ENCODE measurements at regions not wholly inside any gene's neighbourhood (a gene's known extent, or its start where the extent isn't known, plus 50 kb on each side); places are given as distances from the start of the nearest gene placed in this dataset.

GRCh38 chr2:66897181-66897580 is 462.3 kb downstream of the MEIS1 start:
- H3K9me3 Mint-ChIP-seq (ENCODE audit: unreplicated experiment): no peaks in the 10 kb centered on the region
- no peak for TF ChIP-seq CTCF (IDR thresholded peaks at IDR 0.05)
- H3K27me3 Mint-ChIP-seq (ENCODE audit: unreplicated experiment): peaks cover 2% of the 10 kb centered on the region

GRCh38 chr2:66897691-66898150 is 462.8 kb downstream of the MEIS1 start:
- Mint-ChIP-seq H3K27me3 (ENCODE audit: unreplicated experiment) (peaks cover 2% of the 10 kb centered on the region), H3K4me3 (ENCODE audit: unreplicated experiment) (no peak overlapping the region), H3K27ac (ENCODE audit: unreplicated experiment) (no peak overlapping the region), H3K9me3 (ENCODE audit: unreplicated experiment) (no peaks in the 10 kb centered on the region), H3K4me1 (ENCODE audit: unreplicated experiment) (no peaks in the 10 kb centered on the region), H3K36me3 (ENCODE audit: unreplicated experiment) (no peaks in the 10 kb centered on the region)
- DNase-seq (ENCODE audit: extremely low spot score, unreplicated experiment): no peak
- TF ChIP-seq CTCF (IDR thresholded peaks at IDR 0.05): no peak

More at GRCh38 chr2:66897181-66897580, 462.3 kb downstream of the MEIS1 start:
- no peak for DNase-seq (ENCODE audit: extremely low spot score, unreplicated experiment)
- Mint-ChIP-seq H3K27ac (ENCODE audit: unreplicated experiment) (no peak overlapping the region), H3K4me1 (ENCODE audit: unreplicated experiment) (no peaks in the 10 kb centered on the region), H3K4me3 (ENCODE audit: unreplicated experiment) (no peak overlapping the region), H3K36me3 (ENCODE audit: unreplicated experiment) (no peaks in the 10 kb centered on the region)

- TF ChIP-seq CTCF (IDR thresholded peaks at IDR 0.05): no peak
- Mint-ChIP-seq H3K36me3 (ENCODE audit: unreplicated experiment) (no peaks in the 10 kb centered on the region), H3K27ac (ENCODE audit: unreplicated experiment) (no peak overlapping the region), H3K9me3 (ENCODE audit: unreplicated experiment) (no peaks in the 10 kb centered on the region), H3K4me3 (ENCODE audit: unreplicated experiment) (no peak overlapping the region), H3K4me1 (ENCODE audit: unreplicated experiment) (no peaks in the 10 kb centered on the region), H3K27me3 (ENCODE audit: unreplicated experiment) (peaks cover 4% of the 10 kb centered on the region)
- no peak for DNase-seq (ENCODE audit: extremely low spot score, unreplicated experiment)
These were observed 464.2 kb downstream of the MEIS1 start for GRCh38 chr2:66899109-66899508.

- H3K27me3 Mint-ChIP-seq (ENCODE audit: unreplicated experiment): peaks cover 4% of the 10 kb centered on the region
- H3K27ac Mint-ChIP-seq (ENCODE audit: unreplicated experiment): no peak overlapping the region
- no peak for DNase-seq (ENCODE audit: extremely low spot score, unreplicated experiment)
- H3K9me3 Mint-ChIP-seq (ENCODE audit: unreplicated experiment): no peaks in the 10 kb centered on the region
- TF ChIP-seq CTCF (IDR thresholded peaks at IDR 0.05): no peak
- H3K36me3 Mint-ChIP-seq (ENCODE audit: unreplicated experiment): no peaks in the 10 kb centered on the region
- no peak overlapping the region for H3K4me3 Mint-ChIP-seq (ENCODE audit: unreplicated experiment)
- H3K4me1 Mint-ChIP-seq (ENCODE audit: unreplicated experiment): no peaks in the 10 kb centered on the region
These were observed 464.7 kb downstream of the MEIS1 start for GRCh38 chr2:66899648-66900047.

GRCh38 chr2:66901344-66901743 is 466.4 kb downstream of the MEIS1 start:
- no peak overlapping the region for H3K4me3 Mint-ChIP-seq (ENCODE audit: unreplicated experiment)
- no peak for TF ChIP-seq CTCF (IDR thresholded peaks at IDR 0.05)
- peaks cover 7% of the 10 kb centered on the region for H3K27me3 Mint-ChIP-seq (ENCODE audit: unreplicated experiment)
- H3K36me3 Mint-ChIP-seq (ENCODE audit: unreplicated experiment): no peaks in the 10 kb centered on the region
- H3K27ac Mint-ChIP-seq (ENCODE audit: unreplicated experiment): no peak overlapping the region
- H3K9me3 Mint-ChIP-seq (ENCODE audit: unreplicated experiment): no peaks in the 10 kb centered on the region
- no peaks in the 10 kb centered on the region for H3K4me1 Mint-ChIP-seq (ENCODE audit: unreplicated experiment)
- DNase-seq (ENCODE audit: extremely low spot score, unreplicated experiment): no peak
